Amygdala (tissue), 56 donors: ENCODE measurements at regions not wholly inside any gene's neighbourhood (a gene's known extent, or its start where the extent isn't known, plus 50 kb on each side); places are given as distances from the start of the nearest gene placed in this dataset.

ENCODE experiments used
- DNase-seq, 56 donors: peaks; one replicate each; lab custom pipeline; 2025; lab: John Stamatoyannopoulos, UW

DNA sequence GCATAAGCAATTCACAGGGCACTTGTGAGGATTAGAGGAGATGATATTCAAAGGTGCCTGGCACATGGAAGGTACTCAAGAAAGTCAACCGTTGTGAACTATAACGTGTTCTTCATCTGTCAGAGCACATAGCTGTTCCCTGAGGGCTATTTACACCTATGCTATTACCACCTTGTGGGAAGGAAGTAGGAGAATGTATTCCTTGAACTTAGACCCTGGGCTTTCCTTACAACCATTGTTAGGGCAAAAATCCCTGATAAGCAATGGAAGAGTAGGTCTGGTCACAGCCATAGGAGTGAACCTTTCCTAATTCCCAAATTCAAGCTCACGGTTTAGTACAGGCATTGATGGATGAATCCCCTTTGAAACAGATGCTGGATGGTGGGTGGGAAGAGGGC lies 188.6 kb downstream of the HAPSTR1 start:
- DNase-seq: no peak

DNA sequence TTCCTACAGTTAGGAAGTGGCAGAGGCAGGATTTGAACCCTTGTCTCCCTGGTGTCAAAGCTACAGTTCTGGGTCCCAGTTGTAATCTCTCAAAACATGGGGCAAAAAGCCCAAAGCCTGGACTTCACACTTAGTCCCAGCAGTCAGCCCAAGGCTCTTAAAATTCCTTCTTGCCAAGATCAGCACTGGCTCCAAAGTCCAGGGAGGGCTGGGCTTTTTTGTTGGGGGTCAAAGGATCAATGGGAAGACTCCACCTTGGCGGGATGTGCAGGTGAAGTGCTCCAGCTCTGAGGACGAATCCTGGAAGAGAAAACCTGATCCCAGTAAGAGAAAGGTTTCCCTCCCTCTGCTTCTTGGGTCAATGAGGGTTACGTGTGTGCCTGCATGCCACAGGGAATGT lies 195.5 kb downstream of the HAPSTR1 start:
- DNase-seq: no peak

DNA sequence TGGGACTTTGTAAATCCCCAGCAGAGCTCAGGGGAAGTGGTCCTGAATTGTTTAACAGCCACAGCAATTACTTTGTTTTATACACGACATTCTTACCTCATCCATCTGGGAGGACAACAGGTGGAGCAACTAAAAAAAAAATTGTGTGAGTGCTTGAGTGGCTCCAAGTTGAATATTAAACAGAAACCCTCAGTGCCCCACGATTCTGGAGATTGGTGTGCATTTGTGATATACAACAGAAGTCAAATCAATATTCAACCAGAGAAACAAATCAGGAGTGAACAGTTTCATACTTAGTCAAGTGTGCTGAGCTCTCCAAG lies 204.8 kb downstream of the HAPSTR1 start:
- DNase-seq: no peak

DNA sequence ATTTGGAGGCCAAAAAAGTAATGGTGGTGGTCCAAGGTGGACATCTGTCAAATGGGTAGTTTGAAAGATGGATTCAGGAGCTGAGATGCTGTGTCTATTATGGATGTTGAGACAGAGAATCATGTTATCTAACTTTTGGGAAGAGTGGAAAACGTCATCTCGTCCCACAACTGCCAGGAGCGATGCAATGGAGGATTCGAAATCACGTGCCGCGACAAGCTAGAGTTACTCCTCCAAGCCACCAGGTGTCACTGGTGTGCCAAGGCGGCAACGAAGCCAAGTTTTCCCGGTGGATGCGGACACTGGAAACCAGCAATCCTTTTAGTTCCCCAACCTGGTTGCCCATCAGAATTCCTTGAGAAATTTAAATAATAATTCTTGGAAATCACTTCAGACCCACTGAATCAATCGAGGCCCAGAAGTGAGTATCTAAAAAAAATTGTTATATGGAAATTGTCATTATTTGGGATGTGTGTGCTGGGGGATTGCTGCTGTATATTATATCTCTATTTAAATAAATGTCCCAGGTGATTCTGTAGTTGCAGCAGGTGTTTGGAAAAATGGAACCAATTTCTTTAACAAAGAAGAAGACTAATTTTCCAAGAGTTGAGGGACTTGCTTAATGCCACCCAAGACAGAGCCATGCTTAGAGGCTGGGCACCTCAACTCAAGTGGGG lies 206.1 kb downstream of the HAPSTR1 start:
- peak in 25 of 56 donors; percentile 1 to 61 (median 13) for DNase-seq

DNA sequence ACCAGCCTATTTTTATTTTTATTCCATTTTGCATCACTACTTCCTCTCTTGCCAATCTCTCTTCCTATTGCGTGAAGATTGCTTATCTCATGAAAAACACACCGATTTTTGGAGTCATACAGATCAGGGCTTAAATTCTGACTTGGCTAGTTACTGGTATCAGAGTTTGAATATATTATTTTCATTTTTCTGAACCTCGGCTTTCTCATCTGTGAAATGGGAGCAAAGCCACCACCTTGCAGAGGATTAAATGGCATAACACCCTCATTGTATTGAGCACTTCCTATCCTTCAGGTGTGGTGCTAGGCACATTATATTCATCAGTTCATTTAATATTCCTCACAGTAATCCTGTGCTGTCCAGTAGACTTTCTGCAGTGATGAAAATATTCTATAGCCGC lies 208.8 kb downstream of the HAPSTR1 start:
- no peak for DNase-seq

DNA sequence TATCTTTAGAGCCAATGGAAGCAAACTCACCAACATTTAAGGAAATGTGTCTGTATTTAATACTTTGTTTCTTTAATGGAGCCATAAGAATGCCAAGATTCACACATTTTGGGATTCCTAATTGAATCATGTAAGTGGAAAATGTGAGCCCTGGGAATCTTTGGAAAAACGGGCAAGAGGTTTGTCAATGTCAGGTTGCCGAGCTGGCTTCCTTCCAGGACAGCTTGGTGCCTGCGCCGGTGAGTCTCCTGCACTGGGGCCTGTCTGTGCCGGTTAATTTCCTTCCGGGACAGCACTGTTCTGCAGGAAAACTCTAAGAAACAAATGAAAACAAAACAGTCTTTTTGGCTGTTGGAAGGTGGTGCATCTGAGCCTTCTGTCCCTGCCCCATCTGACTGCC lies 210.6 kb downstream of the HAPSTR1 start:
- no peak for DNase-seq

DNA sequence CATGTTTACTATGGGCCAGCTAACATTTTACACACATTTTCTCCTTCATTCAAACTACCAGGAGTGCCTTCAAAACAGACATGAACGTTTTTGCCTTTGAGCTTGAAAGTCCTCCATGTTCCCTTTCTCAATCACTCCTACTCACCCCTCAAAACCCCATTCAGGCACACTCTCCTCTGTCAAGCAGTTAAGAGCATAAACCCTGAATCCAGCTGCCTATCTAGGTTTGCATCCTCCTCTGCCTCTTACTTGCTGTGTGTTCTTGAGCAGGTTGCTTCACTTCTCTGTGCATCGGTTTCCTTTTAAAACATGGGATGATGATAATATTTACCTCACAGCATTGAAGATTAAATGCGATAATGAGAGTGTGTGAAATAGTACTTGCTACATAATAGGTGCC lies 215.3 kb downstream of the HAPSTR1 start:
- no peak for DNase-seq

DNA sequence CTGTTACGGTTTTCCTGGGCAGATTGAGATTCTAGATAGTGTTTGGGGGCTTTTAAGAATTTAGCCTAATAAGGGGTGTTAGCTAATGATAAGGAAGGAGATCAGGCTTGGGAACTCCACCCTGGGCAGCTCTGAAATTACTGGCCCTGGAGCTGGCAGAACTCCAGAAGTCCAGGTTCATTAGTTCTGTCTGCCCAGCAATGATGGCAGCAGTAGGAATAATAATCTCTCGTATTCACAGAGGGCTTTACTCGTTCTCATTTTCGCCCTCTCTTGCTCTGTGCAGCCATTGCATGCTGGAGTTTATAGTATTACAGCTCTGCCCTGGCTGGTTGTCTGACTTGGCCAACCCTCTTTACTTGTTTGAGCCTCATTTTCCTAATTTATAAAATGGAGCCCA lies 216.0 kb downstream of the HAPSTR1 start:
- DNase-seq: no peak

DNA sequence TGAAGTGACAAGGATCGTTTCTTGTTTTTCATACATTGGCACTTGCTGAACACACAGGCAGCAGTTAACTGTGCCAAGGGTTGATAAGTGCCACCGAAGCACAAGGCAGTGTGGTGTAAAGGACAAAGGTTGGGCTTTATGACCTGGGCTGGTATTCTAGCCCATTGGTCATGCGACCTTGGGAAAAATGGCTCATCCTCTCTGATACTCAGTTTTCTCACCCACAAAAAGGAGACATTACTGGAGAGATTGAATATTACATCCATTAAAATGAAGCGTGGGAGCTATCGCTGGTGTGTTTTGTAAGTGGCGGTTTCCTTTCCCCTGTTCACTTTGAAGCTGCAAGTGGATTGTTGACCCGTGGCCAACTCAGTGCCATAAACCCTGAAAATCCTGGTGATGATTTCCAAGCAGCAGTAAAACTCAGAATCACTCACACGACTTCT lies 216.9 kb downstream of the HAPSTR1 start:
- DNase-seq: no peak

DNA sequence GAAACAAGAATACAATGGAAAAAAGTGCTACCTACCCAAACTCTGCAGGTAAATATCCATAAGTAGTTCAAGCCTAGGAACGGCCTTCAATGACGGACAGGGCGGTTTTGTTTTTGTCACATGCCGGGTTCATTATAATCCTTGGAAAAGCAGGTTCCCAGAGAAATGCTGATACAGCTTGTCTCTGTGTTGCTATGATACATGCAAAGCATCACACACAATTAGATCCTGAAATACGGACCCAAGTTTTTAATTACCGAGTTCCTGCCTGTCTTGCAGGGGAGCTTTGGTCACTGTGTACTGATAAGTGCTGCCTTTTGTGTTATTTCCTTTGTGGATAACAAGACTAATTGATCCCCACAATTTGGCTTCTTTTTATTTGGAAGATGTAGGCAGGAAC lies 217.4 kb downstream of the HAPSTR1 start:
- peak in 2 of 56 donors; percentile 4 to 16 for DNase-seq

DNA sequence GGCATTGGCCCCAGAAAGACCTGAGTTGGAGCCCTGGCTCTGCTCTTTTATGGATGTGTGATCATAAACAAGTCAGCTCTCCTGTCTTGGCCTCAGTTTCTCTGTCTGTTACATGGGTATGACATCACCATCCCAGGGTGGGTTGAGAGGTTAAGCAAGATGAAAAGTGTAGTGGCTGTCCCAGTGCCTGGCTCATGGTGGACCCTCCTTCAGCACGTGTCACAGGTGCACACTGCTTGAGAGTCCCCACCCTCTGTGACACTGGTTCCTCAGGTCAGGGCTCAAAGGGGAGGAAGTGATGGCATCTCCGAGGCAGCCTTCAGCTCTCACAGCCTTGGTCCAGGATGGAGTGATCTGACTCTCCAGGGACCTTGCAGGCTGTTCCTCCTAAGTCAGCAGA lies 218.4 kb downstream of the HAPSTR1 start:
- no peak for DNase-seq

DNA sequence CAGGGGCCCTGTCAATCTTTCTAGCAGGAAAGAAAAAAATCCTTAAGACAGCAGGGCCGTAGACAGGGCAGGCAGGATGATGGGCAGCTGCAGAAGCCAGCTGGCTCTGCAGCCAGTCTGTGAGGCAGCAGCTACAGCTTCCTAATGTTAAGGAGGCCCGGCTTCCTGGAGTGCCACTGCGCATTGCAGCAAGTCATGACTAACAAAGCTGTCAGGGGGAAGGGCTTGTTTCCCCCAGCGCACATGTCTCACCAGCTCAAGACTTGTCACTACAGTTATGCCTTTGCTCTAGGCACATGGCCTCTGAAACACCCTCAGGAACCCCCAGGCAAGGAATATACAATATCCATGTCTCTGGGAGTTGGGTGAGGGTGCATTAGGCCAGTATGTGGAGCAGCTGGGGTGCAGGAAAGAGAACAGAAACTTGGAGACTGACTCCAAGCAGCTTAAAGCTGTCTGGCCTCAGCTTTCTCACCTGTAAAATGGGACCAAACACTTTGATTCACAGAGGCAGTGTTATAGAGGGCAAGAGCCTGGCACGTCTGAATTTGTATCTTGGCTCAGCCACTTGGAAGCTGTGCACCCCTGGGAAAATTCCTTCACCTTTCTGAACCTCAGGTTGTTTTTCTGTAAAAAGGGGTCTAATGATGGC lies 220.0 kb downstream of the HAPSTR1 start:
- DNase-seq: peak in 31 of 56 donors; percentile 3 to 59 (median 21)

DNA sequence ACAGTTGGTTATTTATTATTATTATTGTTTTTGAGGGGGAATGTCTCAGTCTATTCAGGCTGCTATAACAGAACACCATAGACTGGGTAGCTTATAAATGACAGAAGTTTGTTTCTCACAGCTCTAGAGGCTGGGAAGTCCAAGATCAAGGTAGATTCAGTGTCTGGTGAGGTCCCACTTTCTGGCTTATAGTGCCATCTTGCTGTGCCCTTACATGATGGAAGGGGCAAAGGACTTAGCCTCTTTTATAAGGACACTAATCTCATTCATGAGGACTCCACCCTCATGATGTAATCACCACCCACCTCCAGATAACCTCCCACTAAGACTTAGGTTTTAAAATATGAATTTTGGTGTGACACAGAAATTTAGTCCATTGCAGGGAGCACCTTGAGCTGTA lies 224.6 kb downstream of the HAPSTR1 start:
- no peak for DNase-seq

DNA sequence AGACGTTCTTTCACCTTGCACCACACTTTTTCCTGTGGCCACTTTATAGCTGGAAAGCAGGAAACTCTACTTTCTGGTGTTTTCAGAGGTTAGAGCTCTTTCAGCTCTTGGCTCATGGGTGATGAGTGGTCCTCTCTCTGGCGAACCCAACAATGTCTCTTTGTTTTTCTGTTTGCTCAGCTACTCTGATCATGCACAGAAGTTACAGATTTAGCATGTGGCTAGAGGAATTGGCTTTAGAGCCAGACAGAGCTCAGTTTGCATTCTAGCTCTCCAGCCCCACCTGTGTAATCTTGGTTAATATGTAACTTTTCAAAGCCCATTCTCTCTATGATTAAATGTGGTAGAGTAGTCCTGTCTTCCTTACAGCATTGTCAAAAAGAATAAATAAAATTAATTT lies 225.2 kb downstream of the HAPSTR1 start:
- DNase-seq: peak in 2 of 56 donors; percentile 16 to 29

DNA sequence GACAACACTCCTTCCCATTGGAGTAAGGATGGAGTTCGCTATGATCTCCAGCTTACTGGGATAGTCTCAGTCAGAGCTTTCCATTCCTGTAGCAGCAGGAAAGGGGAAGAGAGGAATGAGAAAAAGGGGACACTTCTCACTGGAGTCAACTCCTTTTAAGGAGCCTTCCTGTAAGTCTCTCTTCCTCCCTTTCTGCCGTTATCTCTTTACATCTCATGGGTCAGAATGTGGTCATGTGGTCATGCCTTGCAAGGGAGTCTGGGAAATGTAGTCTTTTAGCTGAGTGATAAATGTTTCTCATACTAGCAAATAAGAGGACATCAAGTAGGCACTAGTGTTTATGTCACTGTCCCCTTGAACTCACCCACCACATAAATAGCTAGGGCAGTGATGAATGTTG lies 227.3 kb downstream of the HAPSTR1 start:
- no peak for DNase-seq

DNA sequence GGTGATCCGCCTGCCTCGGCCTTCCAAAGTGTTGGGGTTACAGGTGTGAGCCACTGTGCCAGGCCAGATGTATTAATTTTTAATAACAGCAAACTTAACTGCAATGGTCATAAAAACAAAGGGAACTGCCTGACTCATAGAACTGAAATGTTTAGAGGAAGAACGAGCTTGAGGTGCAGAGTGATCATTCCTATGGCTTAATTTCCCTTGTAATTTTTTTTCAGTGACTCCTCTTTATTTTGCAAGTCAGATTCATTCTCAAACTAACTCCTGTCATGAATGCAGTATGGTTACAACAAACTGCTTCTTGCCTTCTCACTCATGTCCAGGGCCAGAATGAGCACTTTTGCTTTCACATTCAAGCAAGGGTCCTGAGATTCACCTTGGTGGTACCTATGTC lies 231.3 kb downstream of the HAPSTR1 start:
- no peak for DNase-seq

DNA sequence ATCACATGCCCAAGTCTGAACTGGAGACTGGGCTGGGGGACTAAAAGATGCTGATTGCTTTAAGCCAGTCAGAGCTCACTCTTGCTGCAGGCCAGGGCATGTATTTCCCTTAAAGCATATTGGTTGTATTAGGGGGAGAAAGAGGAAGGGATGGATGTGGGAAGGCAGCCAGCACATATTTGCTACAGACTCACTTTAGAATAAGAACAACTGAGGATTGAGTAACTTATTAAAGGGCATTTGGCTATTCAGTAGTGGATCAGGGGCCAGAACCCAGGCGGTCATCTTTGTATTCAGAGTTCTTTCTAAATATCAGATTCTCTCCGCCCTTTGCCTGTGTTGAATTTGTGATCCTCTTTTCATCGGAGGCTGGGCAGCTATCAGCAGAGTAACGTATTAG lies 231.7 kb downstream of the HAPSTR1 start:
- peak in 1 of 56 donors; percentile 15 for DNase-seq

DNA sequence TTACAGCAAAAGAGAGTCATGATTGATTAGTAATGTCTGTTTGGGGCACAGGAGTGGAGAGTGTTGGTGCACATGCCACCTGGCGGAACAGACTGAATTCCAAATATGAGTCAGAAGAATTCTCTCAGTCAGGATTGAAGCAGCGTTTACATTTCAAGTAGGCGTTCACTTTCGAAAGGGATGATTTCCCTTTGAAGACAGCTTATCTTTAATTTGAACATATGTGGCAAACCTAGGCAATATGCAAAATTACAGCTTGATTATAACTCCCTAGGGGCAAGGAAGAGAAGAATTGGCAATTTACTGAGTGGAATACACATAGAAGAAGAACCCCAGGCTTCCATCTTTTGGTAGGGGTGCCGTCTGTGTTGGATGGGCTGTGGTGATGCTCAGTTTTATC lies 235.8 kb downstream of the HAPSTR1 start:
- peak in 1 of 56 donors; percentile 14 for DNase-seq

DNA sequence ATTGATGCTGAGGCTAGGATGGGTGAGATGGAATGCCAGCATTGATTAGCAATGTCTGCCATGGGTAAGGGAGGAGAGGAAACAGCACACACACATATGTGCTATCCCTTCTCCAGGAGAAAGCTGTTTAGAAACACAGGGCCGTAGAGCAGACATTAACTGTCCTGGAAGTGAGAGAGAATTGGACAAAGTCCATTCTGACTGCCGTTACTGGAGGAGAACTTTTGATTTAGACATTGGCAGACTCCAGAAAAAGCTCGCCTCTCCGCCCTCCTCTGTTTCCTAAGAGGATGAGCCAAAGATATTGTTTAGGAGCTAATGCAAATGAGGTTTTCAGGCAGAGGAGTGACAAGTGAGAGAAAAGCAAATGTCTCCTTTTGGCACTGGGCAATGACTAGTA lies 237.0 kb downstream of the HAPSTR1 start:
- DNase-seq: no peak

DNA sequence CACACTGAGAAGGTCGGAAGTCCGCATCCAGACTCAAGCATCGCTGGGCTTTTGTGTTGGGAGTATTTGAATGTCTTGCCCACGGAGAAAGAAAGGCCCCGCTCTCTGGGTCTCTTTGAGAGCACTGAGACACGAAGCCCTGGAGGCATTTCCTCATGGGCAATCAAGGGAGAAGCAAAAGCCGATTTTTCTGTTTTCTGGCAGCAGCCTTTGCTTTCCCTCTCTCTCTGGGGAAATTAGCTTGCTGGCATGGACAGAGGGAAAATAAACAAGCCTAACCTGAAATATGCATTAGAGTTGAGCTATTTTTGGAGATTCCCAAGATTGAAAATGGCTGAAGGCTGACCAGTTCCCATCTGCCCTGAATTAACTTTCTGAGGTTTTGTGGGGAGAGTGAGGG lies 238.7 kb downstream of the HAPSTR1 start:
- DNase-seq: no peak

DNA sequence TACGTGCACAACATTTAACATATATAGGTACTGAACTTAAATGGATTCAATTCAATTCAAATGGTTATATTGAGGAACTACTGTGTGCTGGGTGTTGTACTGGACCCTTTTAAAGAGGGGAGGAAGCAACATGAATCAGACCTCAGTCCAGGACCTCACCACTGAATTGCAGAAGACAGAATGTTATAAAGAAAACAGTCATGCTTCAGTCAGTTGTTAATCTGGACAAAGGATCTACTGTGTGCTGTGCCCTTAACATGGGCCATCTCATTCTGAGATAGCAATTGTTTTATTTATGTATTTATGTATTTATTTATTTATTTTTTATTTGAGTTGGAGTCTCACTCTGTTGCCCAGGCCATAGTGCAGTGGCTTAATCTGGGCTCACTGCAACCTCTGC lies 240.1 kb downstream of the HAPSTR1 start:
- DNase-seq: no peak

DNA sequence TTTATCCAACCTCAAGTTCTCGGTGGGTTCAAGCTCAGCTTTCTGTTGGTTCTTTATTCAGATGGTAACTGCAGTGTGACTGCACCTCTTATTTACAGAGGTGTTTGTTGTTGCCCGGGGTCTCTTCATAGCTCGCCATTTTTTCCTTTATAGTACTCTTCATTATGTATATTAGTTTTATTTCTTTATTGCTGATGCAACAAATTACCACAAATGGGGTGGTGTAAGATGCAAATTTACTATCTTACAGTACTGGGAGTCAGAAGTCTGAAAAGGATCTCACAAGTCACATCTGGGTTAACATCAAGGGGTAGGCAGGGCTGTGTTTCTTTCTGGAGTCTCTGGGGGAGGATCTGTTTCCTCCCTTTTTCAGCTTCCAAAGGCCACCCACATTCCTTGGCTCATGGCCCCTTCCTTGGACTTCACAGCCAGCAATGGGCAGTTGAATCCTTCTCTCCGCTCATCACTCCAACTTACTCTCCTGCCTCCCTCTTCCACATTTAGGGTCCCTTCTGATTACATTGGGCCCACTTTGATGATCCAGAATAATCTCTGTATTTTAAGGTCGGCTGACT lies 241.2 kb downstream of the HAPSTR1 start:
- no peak for DNase-seq
